ENCODE measurements at regions not wholly inside any gene's neighbourhood (a gene's known extent, or its start where the extent isn't known, plus 50 kb on each side); places are given as distances from the start of the nearest gene placed in this dataset.

DNA sequence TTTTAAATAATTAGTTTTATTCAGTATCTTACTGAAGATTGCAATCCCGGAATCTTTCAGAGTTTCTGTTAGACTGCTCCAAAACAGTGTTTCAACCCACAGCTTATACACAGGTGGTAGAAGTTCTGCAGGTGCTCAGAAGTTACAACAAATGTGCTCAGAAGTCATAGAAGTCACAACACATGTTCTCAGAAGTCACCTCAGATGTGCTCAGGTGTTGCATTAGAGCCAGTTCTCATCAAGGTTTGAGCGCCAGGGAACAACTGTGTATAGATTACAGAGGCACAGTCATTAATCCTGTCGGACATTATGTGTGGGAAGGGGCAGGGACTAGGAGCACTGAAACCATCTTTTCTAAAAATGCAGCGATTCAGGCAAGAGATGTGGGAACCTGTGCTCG is 124.5 kb downstream of the ARSF start:
- no peaks in the 10 kb centered on the region for H3K4me1 ChIP-seq (ENCODE audit: control insufficient read depth, insufficient read depth, low read length)
- FAIRE-seq (no peak), ATAC-seq (no peak), DNase-seq (ENCODE audit: low read depth, low spot score) (no peak)
- H3K27ac ChIP-seq (ENCODE audit: control insufficient read depth, insufficient read depth) = no peak overlapping the region
- ChIA-PET SMC1A (ENCODE audit: uncharacterized antibody, unreplicated experiment) (no interaction called here), POLR2A (no interaction called here), RAD21 (ENCODE audit: unreplicated experiment) (no interaction called here), CTCF (no interaction called here)
- no TSS peak for BruUV-seq (replicated peaks)
- no peak overlapping the region for H2AFZ ChIP-seq (ENCODE audit: control insufficient read depth, low read depth, low read length)
- no peak overlapping the region for H3K4me3 ChIP-seq
- intact Hi-C loops (cut with micrococcal nuclease; ENCODE audit: unreplicated experiment) (no loop called here), in situ Hi-C loops (cut with MboI) (no loop called here)
- H4K20me1 ChIP-seq (ENCODE audit: control insufficient read depth, insufficient read depth) = no peaks in the 10 kb centered on the region
- no peak overlapping the region for H3K4me2 ChIP-seq (ENCODE audit: control insufficient read depth, insufficient read depth)
- no peaks in the 10 kb centered on the region for H3K27me3 ChIP-seq (replicated peaks in 1 of 2; ENCODE audit: control insufficient read depth in 2 of 2, insufficient read depth in 2 of 2, low read length in 1 of 2)
- no peaks in the 10 kb centered on the region for H3K79me2 ChIP-seq (ENCODE audit: control insufficient read depth, insufficient read depth, low read length)
- 13% methylated on average over 5 of the region's 5 CpGs for WGBS (ENCODE audit: insufficient coverage, insufficient replicate concordance, low lambda C conversion rate, missing lambda C conversion rate)
- no peaks in the 10 kb centered on the region for H3K9me3 ChIP-seq (replicated peaks; ENCODE audit: control insufficient read depth, insufficient read depth, low read length)
- TF ChIP-seq, protein P1, sequence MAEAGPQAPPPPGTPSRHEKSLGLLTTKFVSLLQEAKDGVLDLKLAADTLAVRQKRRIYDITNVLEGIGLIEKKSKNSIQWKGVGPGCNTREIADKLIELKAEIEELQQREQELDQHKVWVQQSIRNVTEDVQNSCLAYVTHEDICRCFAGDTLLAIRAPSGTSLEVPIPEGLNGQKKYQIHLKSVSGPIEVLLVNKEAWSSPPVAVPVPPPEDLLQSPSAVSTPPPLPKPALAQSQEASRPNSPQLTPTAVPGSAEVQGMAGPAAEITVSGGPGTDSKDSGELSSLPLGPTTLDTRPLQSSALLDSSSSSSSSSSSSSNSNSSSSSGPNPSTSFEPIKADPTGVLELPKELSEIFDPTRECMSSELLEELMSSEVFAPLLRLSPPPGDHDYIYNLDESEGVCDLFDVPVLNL (IDR thresholded peaks at IDR 0.05; ENCODE audit: low read depth, low read length) = no peak
- TF ChIP-seq, protein P2, sequence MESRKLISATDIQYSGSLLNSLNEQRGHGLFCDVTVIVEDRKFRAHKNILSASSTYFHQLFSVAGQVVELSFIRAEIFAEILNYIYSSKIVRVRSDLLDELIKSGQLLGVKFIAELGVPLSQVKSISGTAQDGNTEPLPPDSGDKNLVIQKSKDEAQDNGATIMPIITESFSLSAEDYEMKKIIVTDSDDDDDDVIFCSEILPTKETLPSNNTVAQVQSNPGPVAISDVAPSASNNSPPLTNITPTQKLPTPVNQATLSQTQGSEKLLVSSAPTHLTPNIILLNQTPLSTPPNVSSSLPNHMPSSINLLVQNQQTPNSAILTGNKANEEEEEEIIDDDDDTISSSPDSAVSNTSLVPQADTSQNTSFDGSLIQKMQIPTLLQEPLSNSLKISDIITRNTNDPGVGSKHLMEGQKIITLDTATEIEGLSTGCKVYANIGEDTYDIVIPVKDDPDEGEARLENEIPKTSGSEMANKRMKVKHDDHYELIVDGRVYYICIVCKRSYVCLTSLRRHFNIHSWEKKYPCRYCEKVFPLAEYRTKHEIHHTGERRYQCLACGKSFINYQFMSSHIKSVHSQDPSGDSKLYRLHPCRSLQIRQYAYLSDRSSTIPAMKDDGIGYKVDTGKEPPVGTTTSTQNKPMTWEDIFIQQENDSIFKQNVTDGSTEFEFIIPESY (IDR thresholded peaks at IDR 0.05) = no peak
- no peak overlapping the region for H3K9ac ChIP-seq (ENCODE audit: control insufficient read depth, insufficient read depth, low read length)
- H3K36me3 ChIP-seq (ENCODE audit: control insufficient read depth in 2 of 2, insufficient read depth in 2 of 2, low read length in 1 of 2) = no peaks in the 10 kb centered on the region

Data from GM12878 (cell line).